ENCODE measurements at regions not wholly inside any gene's neighbourhood (a gene's known extent, or its start where the extent isn't known, plus 50 kb on each side); places are given as distances from the start of the nearest gene placed in this dataset.

GRCh38 chr2:194705398-194705797 is 951.6 kb upstream of the SLC39A10 start:
- no peak for TF ChIP-seq SP2 (tag by site-specific recombination; IDR thresholded peaks at IDR 0.05)
- TF ChIP-seq CTCF (tag by site-specific recombination; IDR thresholded peaks at IDR 0.05): no peak
- no peak for TF ChIP-seq KLF16 (tag by site-specific recombination; IDR thresholded peaks at IDR 0.05)
- no peak for TF ChIP-seq TCF7L2 (IDR thresholded peaks at IDR 0.05; ENCODE audit: borderline replicate concordance, low read depth, low read length)
- no peak for TF ChIP-seq ZBTB6 (tag by site-specific recombination; IDR thresholded peaks at IDR 0.05)
- no peak for TF ChIP-seq ZNF600 (tag by site-specific recombination; IDR thresholded peaks at IDR 0.05)
